HEK293 (cell line): ENCODE measurements at regions not wholly inside any gene's neighbourhood (a gene's known extent, or its start where the extent isn't known, plus 50 kb on each side); places are given as distances from the start of the nearest gene placed in this dataset.

Source experiments
- HOXD13 ChIP-seq: sonication (generic); formaldehyde crosslinking; IDR thresholded peaks from 2 replicates; pipeline ENCODE4 v1.8.0; 2022; ENCODE audit warnings: missing genetic modification reagents, borderline replicate concordance
- KLF1 ChIP-seq: fragments of 450-650 bp; formaldehyde crosslinking; IDR thresholded peaks from 2 replicates; pipeline ENCODE4 v1.5.1; 2016; ENCODE audit warnings: missing biosample characterization, missing genetic modification characterization
- OSR2 ChIP-seq: fragments of 450-650 bp; formaldehyde crosslinking; IDR thresholded peaks from 2 replicates; pipeline ENCODE4 v1.5.1; 2016; ENCODE audit warnings: missing biosample characterization, missing genetic modification characterization
- PRDM10 ChIP-seq: fragments of 450-650 bp; formaldehyde crosslinking; IDR thresholded peaks from 2 replicates; pipeline ENCODE4 v1.5.1; 2016; ENCODE audit warnings: missing biosample characterization, missing genetic modification characterization
- ZFP3 ChIP-seq: fragments of 450-650 bp; formaldehyde crosslinking; IDR thresholded peaks from 2 replicates; pipeline ENCODE4 v1.5.1; 2016; ENCODE audit warnings: low read depth, missing biosample characterization, missing genetic modification characterization
- ZFP37 ChIP-seq: fragments of 450-650 bp; formaldehyde crosslinking; IDR thresholded peaks from 2 replicates; pipeline ENCODE4 v1.5.1; 2016; ENCODE audit warnings: missing biosample characterization, missing genetic modification characterization
- ZNF324 ChIP-seq: fragments of 450-650 bp; formaldehyde crosslinking; IDR thresholded peaks from 2 replicates; pipeline ENCODE4 v1.5.1; 2016; ENCODE audit warnings: missing biosample characterization, missing genetic modification characterization
- ZNF518A ChIP-seq: fragments of 450-650 bp; formaldehyde crosslinking; conservative IDR thresholded peaks from 2 replicates; pipeline ENCODE4 v1.5.1; 2016; ENCODE audit warnings: low read depth, missing biosample characterization, missing genetic modification characterization
- ZNF548 ChIP-seq: fragments of 450-650 bp; formaldehyde crosslinking; IDR thresholded peaks from 2 replicates; pipeline ENCODE4 v1.5.1; 2016; ENCODE audit warnings: missing biosample characterization, missing genetic modification characterization
- ZNF596 ChIP-seq: fragments of 450-650 bp; IDR thresholded peaks from 2 replicates; pipeline ENCODE4 v1.5.0; 2018; ENCODE audit warnings: missing biosample characterization, mild to moderate bottlenecking, missing genetic modification characterization, moderate library complexity
- ZNF623 ChIP-seq: fragments of 450-650 bp; formaldehyde crosslinking; IDR thresholded peaks from 2 replicates; pipeline ENCODE4 v1.5.1; 2016; ENCODE audit warnings: missing biosample characterization, missing genetic modification characterization
- ZSCAN30 ChIP-seq: fragments of 450-650 bp; IDR thresholded peaks from 2 replicates; pipeline ENCODE4 v1.5.1; 2018; ENCODE audit warnings: missing biosample characterization, mild to moderate bottlenecking, missing genetic modification characterization, moderate library complexity
- ZSCAN4 ChIP-seq: fragments of 450-650 bp; formaldehyde crosslinking; IDR thresholded peaks from 2 replicates; pipeline ENCODE4 v1.5.1; 2017; ENCODE audit warnings: missing biosample characterization, missing genetic modification characterization
- ZXDB ChIP-seq: fragments of 450-650 bp; formaldehyde crosslinking; IDR thresholded peaks from 2 replicates; pipeline ENCODE4 v1.5.1; 2016; ENCODE audit warnings: missing biosample characterization, missing genetic modification characterization
- TF ChIP-seq, protein P1 (sequence below): fragments of 450-650 bp; formaldehyde crosslinking; IDR thresholded peaks from 2 replicates; pipeline ENCODE4 v1.5.1; 2016; ENCODE audit warnings: missing biosample characterization, missing genetic modification characterization, borderline replicate concordance
- TF ChIP-seq, protein P2 (sequence below): fragments of 450-650 bp; formaldehyde crosslinking; IDR thresholded peaks from 2 replicates; pipeline ENCODE4 v1.5.1; 2016; ENCODE audit warnings: missing biosample characterization, missing genetic modification characterization
- TF ChIP-seq, protein P3 (sequence below): fragments of 450-650 bp; formaldehyde crosslinking; IDR thresholded peaks from 2 replicates; pipeline ENCODE4 v1.5.1; 2016; ENCODE audit warnings: missing biosample characterization, missing genetic modification characterization
- TF ChIP-seq, protein P4 (sequence below): fragments of 450-650 bp; formaldehyde crosslinking; IDR thresholded peaks from 2 replicates; pipeline ENCODE4; 2016; ENCODE audit warnings: missing biosample characterization, missing genetic modification characterization

GRCh38 chr5:174503461-174504265, 220.7 kb upstream of the MSX2 start (continued):
- peak; percentile 88 for TF ChIP-seq PRDM10 (tag by site-specific recombination)
- peak; percentile 54; the same call in 1 of the 2 replicates for TF ChIP-seq ZFP37 (tag by site-specific recombination)
- TF ChIP-seq, protein P1, sequence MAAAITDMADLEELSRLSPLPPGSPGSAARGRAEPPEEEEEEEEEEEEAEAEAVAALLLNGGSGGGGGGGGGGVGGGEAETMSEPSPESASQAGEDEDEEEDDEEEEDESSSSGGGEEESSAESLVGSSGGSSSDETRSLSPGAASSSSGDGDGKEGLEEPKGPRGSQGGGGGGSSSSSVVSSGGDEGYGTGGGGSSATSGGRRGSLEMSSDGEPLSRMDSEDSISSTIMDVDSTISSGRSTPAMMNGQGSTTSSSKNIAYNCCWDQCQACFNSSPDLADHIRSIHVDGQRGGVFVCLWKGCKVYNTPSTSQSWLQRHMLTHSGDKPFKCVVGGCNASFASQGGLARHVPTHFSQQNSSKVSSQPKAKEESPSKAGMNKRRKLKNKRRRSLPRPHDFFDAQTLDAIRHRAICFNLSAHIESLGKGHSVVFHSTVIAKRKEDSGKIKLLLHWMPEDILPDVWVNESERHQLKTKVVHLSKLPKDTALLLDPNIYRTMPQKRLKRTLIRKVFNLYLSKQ, result no peak
- TF ChIP-seq ZFP3, result peak; percentile 33; the same call in 1 of the 2 replicates
- peak; percentile 81 for TF ChIP-seq KLF1 (tag by site-specific recombination)
- TF ChIP-seq, protein P2, sequence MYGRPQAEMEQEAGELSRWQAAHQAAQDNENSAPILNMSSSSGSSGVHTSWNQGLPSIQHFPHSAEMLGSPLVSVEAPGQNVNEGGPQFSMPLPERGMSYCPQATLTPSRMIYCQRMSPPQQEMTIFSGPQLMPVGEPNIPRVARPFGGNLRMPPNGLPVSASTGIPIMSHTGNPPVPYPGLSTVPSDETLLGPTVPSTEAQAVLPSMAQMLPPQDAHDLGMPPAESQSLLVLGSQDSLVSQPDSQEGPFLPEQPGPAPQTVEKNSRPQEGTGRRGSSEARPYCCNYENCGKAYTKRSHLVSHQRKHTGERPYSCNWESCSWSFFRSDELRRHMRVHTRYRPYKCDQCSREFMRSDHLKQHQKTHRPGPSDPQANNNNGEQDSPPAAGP (tag by site-specific recombination), result peak; percentile 97
- TF ChIP-seq ZNF548 (tag by site-specific recombination), result no peak
- TF ChIP-seq, protein P3, sequence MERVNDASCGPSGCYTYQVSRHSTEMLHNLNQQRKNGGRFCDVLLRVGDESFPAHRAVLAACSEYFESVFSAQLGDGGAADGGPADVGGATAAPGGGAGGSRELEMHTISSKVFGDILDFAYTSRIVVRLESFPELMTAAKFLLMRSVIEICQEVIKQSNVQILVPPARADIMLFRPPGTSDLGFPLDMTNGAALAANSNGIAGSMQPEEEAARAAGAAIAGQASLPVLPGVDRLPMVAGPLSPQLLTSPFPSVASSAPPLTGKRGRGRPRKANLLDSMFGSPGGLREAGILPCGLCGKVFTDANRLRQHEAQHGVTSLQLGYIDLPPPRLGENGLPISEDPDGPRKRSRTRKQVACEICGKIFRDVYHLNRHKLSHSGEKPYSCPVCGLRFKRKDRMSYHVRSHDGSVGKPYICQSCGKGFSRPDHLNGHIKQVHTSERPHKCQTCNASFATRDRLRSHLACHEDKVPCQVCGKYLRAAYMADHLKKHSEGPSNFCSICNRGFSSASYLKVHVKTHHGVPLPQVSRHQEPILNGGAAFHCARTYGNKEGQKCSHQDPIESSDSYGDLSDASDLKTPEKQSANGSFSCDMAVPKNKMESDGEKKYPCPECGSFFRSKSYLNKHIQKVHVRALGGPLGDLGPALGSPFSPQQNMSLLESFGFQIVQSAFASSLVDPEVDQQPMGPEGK (tag by site-specific recombination), result peak; percentile 96
- TF ChIP-seq ZNF324, result peak; percentile 80
- peak; percentile 94 for TF ChIP-seq OSR2 (tag by site-specific recombination)
- TF ChIP-seq ZNF623, result 0 out of 2 replicates have a peak, but pooled peaks have one; percentile 27
- peak; percentile 44; the same call in 1 of the 2 replicates for TF ChIP-seq ZSCAN30 (tag by site-specific recombination)
- TF ChIP-seq, protein P4, sequence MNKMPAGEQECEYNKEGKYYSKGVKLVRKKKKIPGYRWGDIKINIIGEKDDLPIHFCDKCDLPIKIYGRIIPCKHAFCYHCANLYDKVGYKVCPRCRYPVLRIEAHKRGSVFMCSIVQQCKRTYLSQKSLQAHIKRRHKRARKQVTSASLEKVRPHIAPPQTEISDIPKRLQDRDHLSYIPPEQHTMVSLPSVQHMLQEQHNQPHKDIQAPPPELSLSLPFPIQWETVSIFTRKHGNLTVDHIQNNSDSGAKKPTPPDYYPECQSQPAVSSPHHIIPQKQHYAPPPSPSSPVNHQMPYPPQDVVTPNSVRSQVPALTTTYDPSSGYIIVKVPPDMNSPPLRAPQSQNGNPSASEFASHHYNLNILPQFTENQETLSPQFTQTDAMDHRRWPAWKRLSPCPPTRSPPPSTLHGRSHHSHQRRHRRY (tag by site-specific recombination), result peak; percentile 51; the same call in 1 of the 2 replicates
- peak; percentile 34; the same call in 1 of the 2 replicates for TF ChIP-seq ZNF518A (tag by site-specific recombination)
- 0 out of 2 replicates have a peak, but pooled peaks have one; percentile 21 for TF ChIP-seq HOXD13 (CRISPR knock-in tag)
- TF ChIP-seq ZNF596 (tag by site-specific recombination), result no peak; the same call in 1 of the 2 replicates
- TF ChIP-seq ZSCAN4 (tag by site-specific recombination), result peak; percentile 38; the same call in 1 of the 2 replicates
- TF ChIP-seq ZXDB (tag by site-specific recombination), result peak; percentile 91
